Stromal cell of bone marrow (primary cell): ENCODE measurements at regions not wholly inside any gene's neighbourhood (a gene's known extent, or its start where the extent isn't known, plus 50 kb on each side); places are given as distances from the start of the nearest gene placed in this dataset.
"Not testable (repeated sequence)": the region's sequence is repeated elsewhere in the genome, so short reads cannot be mapped to it uniquely, and the experiment has no call there.

Experiments
- DNase-seq: peaks from one replicate; pipeline ENCODE4 v3.0.0-alpha.2; 2012; ENCODE audit warnings: low read depth

GRCh38 chr2:87409601-87410000 lies 338.3 kb upstream of the PLGLB2 start:
- not testable (repeated sequence) for DNase-seq

- not testable (repeated sequence) for DNase-seq
Measured at GRCh38 chr2:87410371-87410770, 337.5 kb upstream of the PLGLB2 start.

GRCh38 chr2:87412036-87412820 lies 335.7 kb upstream of the PLGLB2 start:
- DNase-seq = not testable (repeated sequence)

GRCh38 chr2:87414331-87414730 lies 333.6 kb upstream of the PLGLB2 start:
- not testable (repeated sequence) for DNase-seq

GRCh38 chr2:87414795-87415570 lies 332.9 kb upstream of the PLGLB2 start:
- DNase-seq = not testable (repeated sequence)

- DNase-seq = not testable (repeated sequence)
Measured at GRCh38 chr2:87415586-87416265, 332.2 kb upstream of the PLGLB2 start.

- DNase-seq = not testable (repeated sequence)
Measured at GRCh38 chr2:87416266-87416592, 331.7 kb upstream of the PLGLB2 start.

GRCh38 chr2:87417147-87417546 lies 330.7 kb upstream of the PLGLB2 start:
- not testable (repeated sequence) for DNase-seq

GRCh38 chr2:87417742-87418567 lies 329.9 kb upstream of the PLGLB2 start:
- not testable (repeated sequence) for DNase-seq

GRCh38 chr2:87418823-87419822 lies 328.8 kb upstream of the PLGLB2 start:
- not testable (repeated sequence) for DNase-seq

GRCh38 chr2:87419980-87420379 lies 327.9 kb upstream of the PLGLB2 start:
- DNase-seq = not testable (repeated sequence)

GRCh38 chr2:87420954-87421353 lies 326.9 kb upstream of the PLGLB2 start:
- DNase-seq = not testable (repeated sequence)

- not testable (repeated sequence) for DNase-seq
Measured at GRCh38 chr2:87423796-87424762, 323.8 kb upstream of the PLGLB2 start.

GRCh38 chr2:87424763-87425154 lies 323.1 kb upstream of the PLGLB2 start:
- DNase-seq = not testable (repeated sequence)

GRCh38 chr2:87425191-87425590 lies 322.7 kb upstream of the PLGLB2 start:
- DNase-seq = not testable (repeated sequence)

GRCh38 chr2:87425717-87426116 lies 322.2 kb upstream of the PLGLB2 start:
- not testable (repeated sequence) for DNase-seq

- not testable (repeated sequence) for DNase-seq
Measured at GRCh38 chr2:87428452-87429130, 319.3 kb upstream of the PLGLB2 start.

- not testable (repeated sequence) for DNase-seq
Measured at GRCh38 chr2:87429206-87429930, 318.5 kb upstream of the PLGLB2 start.
